Pancreas (tissue), 10 donors: ENCODE measurements at regions not wholly inside any gene's neighbourhood (a gene's known extent, or its start where the extent isn't known, plus 50 kb on each side); places are given as distances from the start of the nearest gene placed in this dataset.

ENCODE experiments used
- ATAC-seq, 4 donors: fragments of 200-7000 bp; cut with Tn5 transposase; one replicate each; pipeline versions ENCODE4 v1.8.0 to v1.9.1; 2020; ENCODE audit warnings: mild to moderate bottlenecking in 4 of 4, moderate library complexity in 4 of 4
- DNase-seq, 6 donors: peaks; one replicate each; pipeline ENCODE4 v3.0.0-alpha.2; 2020
- FAIRE-seq: peaks from 2 replicates; lab custom pipeline; 2012; peaks lifted over from hg19 to GRCh38; lab: Jason Lieb, UNC
- H3K27ac ChIP-seq, 4 donors: fragments of 200-600 bp; sonication (generic); 1 replicate in 3 of 4; 2 replicates in 1 of 4; pipeline versions ENCODE4 v1.5.0 to v1.8.0; 2020
- H3K27me3 ChIP-seq, 4 donors: fragments of 200-600 bp; one replicate each; pipeline ENCODE4 v1.8.0; 2021
- H3K36me3 ChIP-seq, 3 donors: fragments of 200-600 bp; sonication (generic) in 1 of 3; one replicate each; pipeline versions ENCODE4 v1.5.0 to v1.8.0; 2020 to 2021
- H3K4me1 ChIP-seq, 3 donors: fragments of 200-600 bp; one replicate each; pipeline ENCODE4 v1.8.0; 2021
- H3K4me3 ChIP-seq, 4 donors: fragments of 200-600 bp; sonication (generic) in 2 of 4; one replicate each; pipeline versions ENCODE4 v1.5.0 to v1.8.0; 2020 to 2021
- H3K9me3 ChIP-seq, 4 donors: fragments of 200-600 bp; one replicate each; pipeline ENCODE4 v1.8.0; 2021
- WGBS, 2 donors: extraction: QIAGEN DNeasy Blood & Tissue Kit; methylation state at CpG; one replicate each; pipeline ENCODE4 v1.1.7; 2013; 5-methylcytosine and 5-hydroxymethylcytosine counted together
- intact Hi-C, 3 donors: fragments of 100-400 bp; cut with DNase I; formaldehyde crosslinking; loops; one replicate each; pipeline versions ENCODE4 v1.11.1 to v1.14.2; 2022
- TF ChIP-seq, protein P1 (sequence below), 4 donors: fragments of 200-600 bp; sonication (generic) in 3 of 4; IDR thresholded peaks; one replicate each; pipeline versions ENCODE4 v1.5.0 to v1.8.0; 2021; ENCODE audit warnings: antibody characterized with exemption in 4 of 4
- donor health status: healthy with polysubstance abuse.
- donor health status: DM: no; HTN: no; CAD: no; lungs with moderate emphysema.
- donor health status: DM: no; HTN: no; CAD: no.
- donor health status: control.
- donor health status: control.
- donor health status: Bipolar disorder and iron deficiency.
- donor health status: DM: yes; HTN: yes; CAD: no.
- donor health status: DM: no; HTN: no; CAD: no.
- donor health status: DM: no; HTN: no; CAD: no.
- donor health status: DM: yes; HTN: yes; CAD: no.

DNA sequence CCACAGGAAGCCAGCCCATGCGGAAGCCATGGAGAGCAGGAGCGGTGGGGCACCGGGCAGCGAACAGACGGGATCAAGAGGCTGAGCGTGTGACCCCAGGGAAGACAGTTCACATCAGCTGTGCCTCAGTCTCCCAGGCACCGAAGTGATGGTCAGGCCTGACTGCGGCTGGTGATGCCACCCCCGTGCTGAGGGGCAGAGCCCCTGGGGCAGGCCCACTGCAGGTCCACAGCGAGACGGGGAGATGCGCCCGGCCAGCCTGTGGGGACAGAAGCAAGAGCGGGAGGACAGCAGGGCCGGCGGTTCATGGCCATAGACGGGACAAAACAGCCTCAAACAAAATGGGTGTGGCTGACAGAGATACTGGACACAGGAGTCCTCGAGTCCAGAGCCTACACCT is 93.8 kb downstream of the RIPK4 start:
- peak in 2 of 6 donors; percentile 58 to 74 for DNase-seq
- Histone ChIP-seq H3K4me3 (no peak overlapping the region), H3K9me3 (no peaks in the 10 kb centered on the region), H3K27ac (peak overlapping the region in 2 of 4 donors; percentile 81 to 84), H3K27me3 (no peaks in the 10 kb centered on the region), H3K4me1 (peaks cover 7 to 27% (median 21%) of the 10 kb centered on the region in 3 donors), H3K36me3 (no peaks in the 10 kb centered on the region)
- WGBS, 2 donors = 82 to 88% methylated on average over 18 of the region's 18 CpGs
- TF ChIP-seq, protein P1, sequence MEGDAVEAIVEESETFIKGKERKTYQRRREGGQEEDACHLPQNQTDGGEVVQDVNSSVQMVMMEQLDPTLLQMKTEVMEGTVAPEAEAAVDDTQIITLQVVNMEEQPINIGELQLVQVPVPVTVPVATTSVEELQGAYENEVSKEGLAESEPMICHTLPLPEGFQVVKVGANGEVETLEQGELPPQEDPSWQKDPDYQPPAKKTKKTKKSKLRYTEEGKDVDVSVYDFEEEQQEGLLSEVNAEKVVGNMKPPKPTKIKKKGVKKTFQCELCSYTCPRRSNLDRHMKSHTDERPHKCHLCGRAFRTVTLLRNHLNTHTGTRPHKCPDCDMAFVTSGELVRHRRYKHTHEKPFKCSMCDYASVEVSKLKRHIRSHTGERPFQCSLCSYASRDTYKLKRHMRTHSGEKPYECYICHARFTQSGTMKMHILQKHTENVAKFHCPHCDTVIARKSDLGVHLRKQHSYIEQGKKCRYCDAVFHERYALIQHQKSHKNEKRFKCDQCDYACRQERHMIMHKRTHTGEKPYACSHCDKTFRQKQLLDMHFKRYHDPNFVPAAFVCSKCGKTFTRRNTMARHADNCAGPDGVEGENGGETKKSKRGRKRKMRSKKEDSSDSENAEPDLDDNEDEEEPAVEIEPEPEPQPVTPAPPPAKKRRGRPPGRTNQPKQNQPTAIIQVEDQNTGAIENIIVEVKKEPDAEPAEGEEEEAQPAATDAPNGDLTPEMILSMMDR (IDR thresholded peaks at IDR 0.05) = no peak
- intact Hi-C loops = loop anchor here in 1 of 3 donors (5.0 kb wide), 1 partner anchor 99 kb away; no protein-coding TSS in a partner anchor
- ATAC-seq = no peak
- no peak for FAIRE-seq

DNA sequence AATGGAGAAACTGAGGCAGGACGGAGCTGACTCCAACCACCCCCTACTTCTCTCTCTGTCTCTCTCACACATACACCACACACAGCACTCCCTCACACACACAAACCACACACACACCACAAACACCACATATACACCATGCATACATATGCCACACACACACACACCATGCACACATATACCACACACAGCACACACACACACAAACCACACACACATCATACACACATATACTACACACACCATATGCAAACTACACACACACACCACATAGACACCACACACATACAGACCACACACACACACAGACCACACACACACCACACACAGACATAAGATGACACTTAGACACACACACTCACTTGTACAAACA is 94.3 kb downstream of the RIPK4 start:
- FAIRE-seq (no peak), ATAC-seq (no peak), DNase-seq (no peak)
- Histone ChIP-seq H3K9me3 (no peaks in the 10 kb centered on the region), H3K4me3 (no peak overlapping the region), H3K27ac (no peak overlapping the region), H3K27me3 (no peaks in the 10 kb centered on the region), H3K36me3 (no peaks in the 10 kb centered on the region), H3K4me1 (peaks cover 3 to 21% (median 15%) of the 10 kb centered on the region in 3 donors)
- WGBS, 2 donors = 77 to 100% methylated on average over 1 of the region's 1 CpG
- TF ChIP-seq, protein P1 (IDR thresholded peaks at IDR 0.05) = no peak
- intact Hi-C loops = loop anchor here in 1 of 3 donors (5.0 kb wide), 1 partner anchor 100 kb away; no protein-coding TSS in a partner anchor

DNA sequence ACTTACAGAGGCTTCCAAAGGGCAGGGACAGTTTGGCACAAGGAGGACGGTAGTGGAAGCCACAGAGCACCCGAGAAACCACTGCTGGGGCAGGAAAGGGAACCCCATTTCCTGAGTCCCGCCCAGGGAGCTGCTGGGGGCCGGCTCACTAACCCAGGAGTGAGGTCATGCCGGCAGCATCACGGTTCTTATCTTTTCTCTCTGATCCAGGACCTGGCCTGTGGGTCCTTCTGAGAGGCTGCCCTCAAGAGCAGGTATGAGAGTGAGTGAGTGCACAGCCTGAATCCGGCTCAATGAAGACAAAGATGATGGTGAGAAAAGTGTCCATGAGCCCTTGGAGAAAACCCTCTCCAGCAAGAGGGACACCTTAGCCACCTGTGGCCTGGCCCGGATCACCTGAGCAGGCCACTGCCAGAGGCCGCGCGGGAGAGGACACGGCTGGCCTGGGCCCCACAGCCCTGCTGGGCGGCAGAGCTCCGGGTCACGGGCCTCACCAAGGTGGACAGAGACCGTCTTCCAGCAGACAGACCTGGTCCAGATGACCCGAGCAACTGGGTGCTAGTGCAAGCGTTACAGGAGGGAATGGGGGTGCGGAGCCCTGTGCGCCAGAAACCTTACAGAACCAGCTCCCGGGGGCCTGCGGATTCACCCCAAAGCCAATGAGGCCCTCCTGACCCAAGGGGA is 94.9 kb downstream of the RIPK4 start:
- ATAC-seq = no peak
- no peak for FAIRE-seq
- intact Hi-C loops = loop anchor here in 1 of 3 donors (5.0 kb wide), 1 partner anchor 100 kb away; no protein-coding TSS in a partner anchor
- Histone ChIP-seq H3K36me3 (no peaks in the 10 kb centered on the region), H3K27ac (no peak overlapping the region), H3K9me3 (no peaks in the 10 kb centered on the region), H3K4me1 (peaks cover 0 to 16% (median 11%) of the 10 kb centered on the region in 3 donors), H3K4me3 (no peak overlapping the region), H3K27me3 (no peaks in the 10 kb centered on the region)
- WGBS, 2 donors = 80 to 81% methylated on average over 22 of the region's 22 CpGs
- peak in 1 of 6 donors; percentile 49 for DNase-seq
- TF ChIP-seq, protein P1 (IDR thresholded peaks at IDR 0.05) = no peak

DNA sequence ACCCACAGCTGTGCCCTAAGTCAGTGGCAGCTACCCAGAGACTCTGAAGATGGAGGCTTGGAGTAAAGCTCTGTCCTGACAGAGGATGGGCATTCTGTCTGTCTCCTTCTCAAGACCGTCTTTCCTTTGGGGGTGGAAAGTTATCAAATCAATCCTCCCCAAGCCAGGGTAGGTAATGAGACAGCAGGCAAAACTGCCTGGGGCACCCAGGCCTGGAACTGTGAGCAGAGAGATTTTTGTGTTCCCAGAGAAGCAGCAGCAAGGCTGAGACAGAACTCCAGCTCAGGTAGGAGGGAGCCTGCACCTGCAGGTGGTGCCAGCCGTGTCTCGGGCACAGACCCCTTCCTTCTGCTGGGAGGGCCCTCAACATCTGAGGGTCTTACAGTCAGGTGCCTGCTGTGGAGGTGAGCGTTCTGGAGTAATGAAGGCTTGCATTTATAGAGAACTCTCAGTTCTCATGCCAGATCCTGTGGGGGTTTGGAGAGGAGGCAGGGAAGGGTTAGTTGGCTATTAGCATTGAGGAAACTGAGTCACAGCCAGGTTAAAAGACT is 95.6 kb downstream of the RIPK4 start:
- FAIRE-seq (no peak), DNase-seq (peak in 1 of 6 donors; percentile 32), ATAC-seq (no peak)
- Histone ChIP-seq H3K27ac (no peak overlapping the region), H3K36me3 (no peaks in the 10 kb centered on the region), H3K4me3 (no peak overlapping the region), H3K27me3 (no peaks in the 10 kb centered on the region), H3K4me1 (peaks cover 0 to 15% (median 11%) of the 10 kb centered on the region in 3 donors), H3K9me3 (no peaks in the 10 kb centered on the region)
- intact Hi-C loops = loop anchor here in 1 of 3 donors (5.0 kb wide), 1 partner anchor 101 kb away; no protein-coding TSS in a partner anchor
- WGBS, 2 donors = 87% methylated on average over 4 of the region's 4 CpGs
- TF ChIP-seq, protein P1 (IDR thresholded peaks at IDR 0.05) = no peak
